ENCODE measurements at regions not wholly inside any gene's neighbourhood (a gene's known extent, or its start where the extent isn't known, plus 50 kb on each side); places are given as distances from the start of the nearest gene placed in this dataset.

DNA sequence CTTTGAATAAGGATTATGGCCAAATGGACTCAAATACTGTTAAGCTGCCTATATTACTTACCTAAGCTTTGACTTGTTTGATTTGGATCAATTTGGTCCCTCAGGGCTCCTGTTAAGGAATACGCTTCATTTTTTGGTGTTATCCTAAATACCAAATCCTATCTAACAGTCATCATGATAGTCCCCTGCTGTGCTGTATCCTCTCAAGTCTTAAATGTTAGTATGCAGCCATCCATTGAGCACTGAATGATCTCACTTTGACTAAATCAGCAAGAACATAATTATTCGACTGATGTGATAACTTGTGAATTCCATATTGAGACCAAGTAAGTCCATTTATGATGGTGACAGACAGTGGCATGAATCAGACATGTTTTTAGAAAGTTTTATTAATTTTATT is 53.1 kb upstream of the ATF3 start:
- Histone ChIP-seq H3K4me1 (ENCODE audit: control insufficient read depth in 4 of 4, insufficient read depth in 4 of 4, low read length in 3 of 4) (peaks cover 0 to 7% (median 0%) of the 10 kb centered on the region in 4 donors), H3K36me3 (ENCODE audit: control insufficient read depth in 4 of 4, insufficient read depth in 3 of 4, low read depth in 1 of 4, low read length in 3 of 4) (no peaks in the 10 kb centered on the region), H3K9me3 (ENCODE audit: control insufficient read depth in 4 of 4, low read length in 3 of 4) (no peaks in the 10 kb centered on the region), H3K27ac (ENCODE audit: low read depth in 1 of 2, low read length in 2 of 2) (no peak overlapping the region), H3K4me3 (ENCODE audit: low read depth in 1 of 3, low read length in 3 of 3) (no peak overlapping the region), H3K9ac (ENCODE audit: low read depth in 1 of 2, low read length in 2 of 2) (no peak overlapping the region), H3K27me3 (ENCODE audit: control insufficient read depth in 4 of 4, insufficient read depth in 4 of 4, low read length in 3 of 4) (no peaks in the 10 kb centered on the region)
- 90% methylated on average over 2 of the region's 2 CpGs for WGBS
- DNase-seq (ENCODE audit: low spot score) = no peak
- no peak for TF ChIP-seq RXRA (IDR thresholded peaks at IDR 0.05)
- no peak for TF ChIP-seq RAD21 (IDR thresholded peaks at IDR 0.05)
- no peak for TF ChIP-seq HNF4A (conservative IDR thresholded peaks at IDR 0.05)
- no peak for TF ChIP-seq SP1 (IDR thresholded peaks at IDR 0.05)
- no peak for TF ChIP-seq ZBTB33 (IDR thresholded peaks at IDR 0.05)
- no peak for TF ChIP-seq NR2F2 (IDR thresholded peaks at IDR 0.05)
- TF ChIP-seq GABPA (IDR thresholded peaks at IDR 0.05 in 1 of 2, conservative IDR thresholded peaks at IDR 0.05 in 1 of 2) = no peak
- TF ChIP-seq REST (IDR thresholded peaks at IDR 0.05) = no peak
- no peak for TF ChIP-seq FOXA1 (IDR thresholded peaks at IDR 0.05)
- TF ChIP-seq ATF3 (IDR thresholded peaks at IDR 0.05) = no peak
- TF ChIP-seq MAX (IDR thresholded peaks at IDR 0.05) = no peak
- no peak for TF ChIP-seq TAF1 (conservative IDR thresholded peaks at IDR 0.05)
- TF ChIP-seq FOXA2 (IDR thresholded peaks at IDR 0.05) = no peak
- TF ChIP-seq JUND (IDR thresholded peaks at IDR 0.05) = no peak
- TF ChIP-seq EGR1 (IDR thresholded peaks at IDR 0.05; ENCODE audit: low read depth in 2 of 2) = no peak

DNA sequence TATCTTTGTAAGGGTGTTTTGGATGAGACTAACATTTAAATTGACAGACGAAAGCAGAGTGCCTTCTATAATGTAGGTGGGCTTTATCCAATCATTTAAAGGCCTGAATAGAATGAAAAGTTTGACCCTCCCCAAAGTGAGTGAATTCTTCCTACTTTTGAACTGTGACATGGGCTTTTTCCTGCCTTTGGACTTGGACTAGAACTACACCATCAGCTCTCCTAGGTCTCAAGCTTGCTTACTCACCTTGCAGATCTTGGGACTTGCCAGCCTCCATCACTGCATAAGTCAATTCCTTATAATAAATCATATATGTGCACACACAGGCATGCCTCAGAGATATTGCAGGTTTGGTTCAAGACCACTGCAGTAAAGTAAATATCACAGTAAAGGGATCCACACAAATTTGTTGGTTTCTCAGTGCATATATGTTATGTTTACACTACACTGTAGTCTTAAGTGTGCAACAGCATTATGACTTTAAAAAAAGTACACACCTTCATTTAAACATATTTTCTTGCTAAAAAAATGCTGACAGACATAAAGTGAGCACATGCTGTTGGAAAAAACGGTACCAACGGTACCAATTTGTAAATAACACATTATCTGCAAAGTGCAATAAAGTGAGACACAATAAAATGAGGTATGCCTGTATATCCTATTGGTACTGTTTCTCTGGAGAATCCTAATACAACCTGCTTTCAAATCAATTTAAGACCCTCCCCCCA is 51.6 kb upstream of the ATF3 start:
- H3K4me3 ChIP-seq (ENCODE audit: low read depth in 1 of 3, low read length in 3 of 3) = no peak overlapping the region
- peak overlapping the region in 1 of 2 donors; percentile 96 for H3K27ac ChIP-seq (ENCODE audit: low read depth in 1 of 2, low read length in 2 of 2)
- no peaks in the 10 kb centered on the region for H3K36me3 ChIP-seq (ENCODE audit: control insufficient read depth in 4 of 4, insufficient read depth in 3 of 4, low read depth in 1 of 4, low read length in 3 of 4)
- H3K9me3 ChIP-seq (ENCODE audit: control insufficient read depth in 4 of 4, low read length in 3 of 4) = no peaks in the 10 kb centered on the region
- TF ChIP-seq RXRA (IDR thresholded peaks at IDR 0.05) (no peak), FOXA1 (IDR thresholded peaks at IDR 0.05) (no peak), SP1 (IDR thresholded peaks at IDR 0.05) (no peak)
- no peaks in the 10 kb centered on the region for H3K27me3 ChIP-seq (ENCODE audit: control insufficient read depth in 4 of 4, insufficient read depth in 4 of 4, low read length in 3 of 4)
- DNase-seq (ENCODE audit: low spot score) = no peak
- peaks cover 0 to 7% (median 0%) of the 10 kb centered on the region in 4 donors for H3K4me1 ChIP-seq (ENCODE audit: control insufficient read depth in 4 of 4, insufficient read depth in 4 of 4, low read length in 3 of 4)
- 93% methylated on average over 3 of the region's 3 CpGs for WGBS
- H3K9ac ChIP-seq (ENCODE audit: low read depth in 1 of 2, low read length in 2 of 2) = no peak overlapping the region

Measured in liver (tissue), 7 donors.